H1 (cell line): ENCODE measurements at regions not wholly inside any gene's neighbourhood (a gene's known extent, or its start where the extent isn't known, plus 50 kb on each side); places are given as distances from the start of the nearest gene placed in this dataset.

Experiments used
- BRCA1 ChIP-seq: IDR thresholded peaks from 2 replicates; pipeline ENCODE4 v1.6.1; 2012; ENCODE audit warnings: low read depth, low read length, improper control_type of control experiment
- JUND ChIP-seq: IDR thresholded peaks from 2 replicates; pipeline ENCODE4 v1.6.1; 2011; ENCODE audit warnings: mild to moderate bottlenecking, improper control_type of control experiment, low read length
- PHF8 ChIP-seq: fragments of 200-600 bp; sonication (generic); conservative IDR thresholded peaks from 2 replicates; pipeline ENCODE4 v1.7.1; 2012; ENCODE audit warnings: low read depth, mild to moderate bottlenecking, inconsistent platforms, low read length, moderate library complexity
- POU5F1 ChIP-seq: IDR thresholded peaks from 2 replicates; pipeline ENCODE4 v1.6.1; 2011; ENCODE audit warnings: low read depth, mild to moderate bottlenecking, low read length, moderate library complexity
- SP2 ChIP-seq: IDR thresholded peaks from 2 replicates; pipeline ENCODE4 v1.6.1; 2012; ENCODE audit warnings: mild to moderate bottlenecking, low read length, inconsistent platforms
- YY1 ChIP-seq: IDR thresholded peaks from 2 replicates; pipeline ENCODE4 v1.6.1; 2011; ENCODE audit warnings: low read depth, mild to moderate bottlenecking, low read length

DNA sequence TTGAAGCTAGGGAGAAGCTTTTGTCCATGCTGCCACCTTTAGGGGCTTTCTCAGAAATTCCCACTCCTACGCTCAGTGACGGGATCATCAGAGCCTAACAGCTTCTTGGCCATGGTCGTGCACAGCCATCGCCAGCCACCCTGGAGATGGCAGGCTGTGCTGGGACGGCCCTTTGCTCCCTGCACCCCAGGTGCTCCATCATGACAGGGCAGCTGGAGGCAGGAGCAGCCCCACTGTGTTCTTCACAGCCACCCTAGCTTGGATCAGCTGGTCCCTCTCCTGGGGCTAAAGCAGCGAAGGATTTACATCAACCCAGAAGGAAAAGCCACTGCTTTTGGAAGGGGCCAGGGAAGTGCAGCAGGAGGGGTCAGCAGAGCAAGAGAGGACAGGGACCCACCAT, 235.9 kb downstream of the LY86 start (continued):
- TF ChIP-seq PHF8 (no peak), JUND (no peak), POU5F1 (no peak), SP2 (no peak), YY1 (no peak), BRCA1 (no peak)
